Ishikawa (cell line): ENCODE measurements at regions not wholly inside any gene's neighbourhood (a gene's known extent, or its start where the extent isn't known, plus 50 kb on each side); places are given as distances from the start of the nearest gene placed in this dataset.

Experiments used
- CEBPB ChIP-seq: IDR thresholded peaks from 2 replicates; pipeline ENCODE4 v1.6.1; 2012
- CREB1 ChIP-seq: IDR thresholded peaks from 2 replicates; pipeline ENCODE4 v1.6.1; 2012; ENCODE audit warnings: low read depth
- EGR1 ChIP-seq: IDR thresholded peaks from 2 replicates; pipeline ENCODE4 v1.6.1; 2012
- EP300 ChIP-seq: IDR thresholded peaks from 2 replicates; pipeline ENCODE4 v1.6.1; 2012; ENCODE audit warnings: borderline replicate concordance
- FOXM1 ChIP-seq: IDR thresholded peaks from 2 replicates; pipeline ENCODE4 v1.6.1; 2012; ENCODE audit warnings: low read depth, borderline replicate concordance
- NFIC ChIP-seq: IDR thresholded peaks from 2 replicates; pipeline ENCODE4 v1.6.1; 2012
- RAD21 ChIP-seq: IDR thresholded peaks from 2 replicates; pipeline ENCODE4 v1.6.1; 2012; ENCODE audit warnings: low read depth
- TAF1 ChIP-seq: IDR thresholded peaks from 2 replicates; pipeline ENCODE4 v1.6.1; 2012; ENCODE audit warnings: low read depth, mild to moderate bottlenecking
- YY1 ChIP-seq: IDR thresholded peaks from 2 replicates; pipeline ENCODE4 v1.6.1; 2012; ENCODE audit warnings: low read depth
- ZBTB7A ChIP-seq: IDR thresholded peaks from 2 replicates; pipeline ENCODE4 v1.6.1; 2012; ENCODE audit warnings: low read depth
- TF ChIP-seq, protein P1 (sequence below): IDR thresholded peaks from 2 replicates; pipeline ENCODE4 v1.6.1; 2012; ENCODE audit warnings: low read depth, mild to moderate bottlenecking
- TF ChIP-seq, protein P2 (sequence below): IDR thresholded peaks from 2 replicates; pipeline ENCODE4 v1.6.1; 2012

DNA sequence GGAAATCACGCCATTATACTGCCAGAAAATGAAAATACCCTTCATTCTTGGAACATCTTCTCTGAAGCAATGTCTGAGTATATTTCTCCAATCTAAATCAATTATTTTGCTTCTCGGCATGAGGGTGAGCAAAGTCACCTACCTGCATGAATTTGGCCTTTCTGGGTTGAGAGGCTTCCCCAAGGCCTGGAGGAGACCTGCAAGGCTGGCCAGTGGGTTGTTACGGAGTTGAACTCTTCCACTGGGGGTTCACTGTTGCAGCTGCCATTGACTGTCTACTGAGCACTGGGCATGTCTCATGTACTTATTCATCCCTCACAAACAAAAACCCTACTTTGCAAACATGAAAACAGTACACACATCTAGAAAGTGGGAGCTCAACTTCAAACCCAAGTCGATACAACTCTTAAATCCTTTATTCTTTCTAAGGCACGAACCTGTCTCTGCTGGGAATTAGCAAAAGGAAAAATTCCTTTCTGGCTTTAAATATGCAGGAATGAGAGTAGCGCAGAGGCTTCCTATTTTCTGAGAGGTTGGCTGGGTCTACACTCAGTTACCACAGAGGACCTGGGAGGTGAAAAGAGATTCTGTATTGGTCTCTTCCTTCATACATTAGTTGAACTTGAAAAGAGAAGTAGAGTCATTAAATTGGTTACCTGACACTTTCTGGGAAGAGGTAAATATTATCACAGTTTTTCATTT, 87.6 kb upstream of the SGK1 start:
- TF ChIP-seq YY1 (no peak), RAD21 (no peak), EP300 (no peak), EGR1 (no peak), CREB1 (no peak), FOXM1 (no peak), ZBTB7A (no peak), CEBPB (no peak), NFIC (no peak), TAF1 (no peak)
- TF ChIP-seq, protein P1, sequence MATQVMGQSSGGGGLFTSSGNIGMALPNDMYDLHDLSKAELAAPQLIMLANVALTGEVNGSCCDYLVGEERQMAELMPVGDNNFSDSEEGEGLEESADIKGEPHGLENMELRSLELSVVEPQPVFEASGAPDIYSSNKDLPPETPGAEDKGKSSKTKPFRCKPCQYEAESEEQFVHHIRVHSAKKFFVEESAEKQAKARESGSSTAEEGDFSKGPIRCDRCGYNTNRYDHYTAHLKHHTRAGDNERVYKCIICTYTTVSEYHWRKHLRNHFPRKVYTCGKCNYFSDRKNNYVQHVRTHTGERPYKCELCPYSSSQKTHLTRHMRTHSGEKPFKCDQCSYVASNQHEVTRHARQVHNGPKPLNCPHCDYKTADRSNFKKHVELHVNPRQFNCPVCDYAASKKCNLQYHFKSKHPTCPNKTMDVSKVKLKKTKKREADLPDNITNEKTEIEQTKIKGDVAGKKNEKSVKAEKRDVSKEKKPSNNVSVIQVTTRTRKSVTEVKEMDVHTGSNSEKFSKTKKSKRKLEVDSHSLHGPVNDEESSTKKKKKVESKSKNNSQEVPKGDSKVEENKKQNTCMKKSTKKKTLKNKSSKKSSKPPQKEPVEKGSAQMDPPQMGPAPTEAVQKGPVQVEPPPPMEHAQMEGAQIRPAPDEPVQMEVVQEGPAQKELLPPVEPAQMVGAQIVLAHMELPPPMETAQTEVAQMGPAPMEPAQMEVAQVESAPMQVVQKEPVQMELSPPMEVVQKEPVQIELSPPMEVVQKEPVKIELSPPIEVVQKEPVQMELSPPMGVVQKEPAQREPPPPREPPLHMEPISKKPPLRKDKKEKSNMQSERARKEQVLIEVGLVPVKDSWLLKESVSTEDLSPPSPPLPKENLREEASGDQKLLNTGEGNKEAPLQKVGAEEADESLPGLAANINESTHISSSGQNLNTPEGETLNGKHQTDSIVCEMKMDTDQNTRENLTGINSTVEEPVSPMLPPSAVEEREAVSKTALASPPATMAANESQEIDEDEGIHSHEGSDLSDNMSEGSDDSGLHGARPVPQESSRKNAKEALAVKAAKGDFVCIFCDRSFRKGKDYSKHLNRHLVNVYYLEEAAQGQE: no peak
- TF ChIP-seq, protein P2, sequence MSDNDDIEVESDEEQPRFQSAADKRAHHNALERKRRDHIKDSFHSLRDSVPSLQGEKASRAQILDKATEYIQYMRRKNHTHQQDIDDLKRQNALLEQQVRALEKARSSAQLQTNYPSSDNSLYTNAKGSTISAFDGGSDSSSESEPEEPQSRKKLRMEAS: no peak
